ENCODE measurements at regions not wholly inside any gene's neighbourhood (a gene's known extent, or its start where the extent isn't known, plus 50 kb on each side); places are given as distances from the start of the nearest gene placed in this dataset.

GRCh38 chr12:33125755-33126154 lies 229.2 kb upstream of the PKP2 start:
- TF ChIP-seq CTCF (IDR thresholded peaks at IDR 0.05 in 8 of 11, conservative IDR thresholded peaks at IDR 0.05 in 3 of 11) (no peak), POLR2A (IDR thresholded peaks at IDR 0.05) (no peak), POLR2AphosphoS5 (IDR thresholded peaks at IDR 0.05) (no peak)

Data from spleen (tissue), 7 donors.